Activated CD4-positive, alpha-beta T cell treated with anti-CD3 and anti-CD28 coated beads, Interleukin-2, amount 10 ng/mL, durations not matched to agents 24 days and 14 days (primary cell): ENCODE measurements at regions not wholly inside any gene's neighbourhood (a gene's known extent, or its start where the extent isn't known, plus 50 kb on each side); places are given as distances from the start of the nearest gene placed in this dataset.
A peak's percentile ranks its signal among the peaks of the same experiment; 100 is the strongest.
"Not testable (repeated sequence)": the region's sequence is repeated elsewhere in the genome, so short reads cannot be mapped to it uniquely, and the experiment has no call there.

Experiments used
- DNase-seq: peaks from one replicate; pipeline ENCODE4 v3.0.0; 2022
- H3K27ac Mint-ChIP-seq: one replicate; pipeline ENCODE4 v1.8.0; 2022; ENCODE audit warnings: mild to moderate bottlenecking, mixed read lengths
- H3K27me3 Mint-ChIP-seq: one replicate; pipeline ENCODE4 v1.8.0; 2022; ENCODE audit warnings: mixed read lengths
- H3K36me3 Mint-ChIP-seq: one replicate; pipeline ENCODE4 v1.8.0; 2022; ENCODE audit warnings: low read depth, mild to moderate bottlenecking, mixed read lengths
- H3K4me1 Mint-ChIP-seq: one replicate; pipeline ENCODE4 v1.8.0; 2021; ENCODE audit warnings: mixed read lengths
- H3K4me3 Mint-ChIP-seq: one replicate; pipeline ENCODE4 v1.8.0; 2022; ENCODE audit warnings: mild to moderate bottlenecking, moderate library complexity, mixed read lengths
- H3K9me3 Mint-ChIP-seq: one replicate; pipeline ENCODE4 v1.8.0; 2021; ENCODE audit warnings: mixed read lengths
- intact Hi-C: fragments of 100-400 bp; cut with micrococcal nuclease; formaldehyde crosslinking; loops from one replicate; pipeline ENCODE4 v1.15.1; 2023

- intact Hi-C loops, H3K4me1 Mint-ChIP-seq, H3K27ac Mint-ChIP-seq, DNase-seq, H3K9me3 Mint-ChIP-seq, H3K36me3 Mint-ChIP-seq: not testable (repeated sequence)
- Mint-ChIP-seq H3K27me3 (peaks cover 44% of the 10 kb centered on the region), H3K4me3 (peak overlapping the region; percentile 82)
These were observed 69.9 kb downstream of the C9orf50 start for GRCh38 chr9:129550977-129551376.

GRCh38 chr9:129550199-129550839 is 70.6 kb downstream of the C9orf50 start:
- H3K27ac Mint-ChIP-seq = peak overlapping the region; percentile 8
- peak; percentile 77 for DNase-seq

GRCh38 chr9:129549684-129550083 is 71.2 kb downstream of the C9orf50 start:
- Mint-ChIP-seq H3K4me3 (peak overlapping the region; percentile 61), H3K9me3 (no peaks in the 10 kb centered on the region), H3K27me3 (peaks cover 51% of the 10 kb centered on the region), H3K36me3 (no peaks in the 10 kb centered on the region), H3K27ac (no peak overlapping the region), H3K4me1 (peaks cover 4% of the 10 kb centered on the region)
- DNase-seq = no peak
- intact Hi-C loops = no loop called here

More at GRCh38 chr9:129550199-129550839, 70.6 kb downstream of the C9orf50 start:
- Mint-ChIP-seq H3K36me3 (no peaks in the 10 kb centered on the region), H3K4me1 (peaks cover 4% of the 10 kb centered on the region), H3K9me3 (no peaks in the 10 kb centered on the region), H3K27me3 (peaks cover 45% of the 10 kb centered on the region), H3K4me3 (peak overlapping the region; percentile 82)
- intact Hi-C loops = no loop called here

GRCh38 chr9:129549139-129549538 is 71.8 kb downstream of the C9orf50 start:
- Mint-ChIP-seq H3K9me3 (no peaks in the 10 kb centered on the region), H3K27ac (no peak overlapping the region), H3K27me3 (peaks cover 52% of the 10 kb centered on the region), H3K4me3 (peak overlapping the region; percentile 61), H3K4me1 (peaks cover 4% of the 10 kb centered on the region), H3K36me3 (no peaks in the 10 kb centered on the region)
- DNase-seq = no peak
- intact Hi-C loops = no loop called here

GRCh38 chr9:129548571-129549135 is 72.2 kb downstream of the C9orf50 start:
- intact Hi-C loops = no loop called here
- Mint-ChIP-seq H3K4me1 (peaks cover 4% of the 10 kb centered on the region), H3K27ac (no peak overlapping the region), H3K36me3 (no peaks in the 10 kb centered on the region), H3K9me3 (no peaks in the 10 kb centered on the region), H3K4me3 (no peak overlapping the region), H3K27me3 (peaks cover 54% of the 10 kb centered on the region)
- no peak for DNase-seq

- Mint-ChIP-seq H3K9me3 (no peaks in the 10 kb centered on the region), H3K36me3 (no peaks in the 10 kb centered on the region), H3K27me3 (peaks cover 54% of the 10 kb centered on the region), H3K27ac (no peak overlapping the region), H3K4me3 (no peak overlapping the region), H3K4me1 (peaks cover 4% of the 10 kb centered on the region)
- DNase-seq = no peak
- intact Hi-C loops = no loop called here
These were observed 72.9 kb downstream of the C9orf50 start for GRCh38 chr9:129547869-129548570.

- Mint-ChIP-seq H3K4me3 (no peak overlapping the region), H3K36me3 (no peaks in the 10 kb centered on the region), H3K27ac (no peak overlapping the region), H3K9me3 (no peaks in the 10 kb centered on the region), H3K4me1 (peaks cover 4% of the 10 kb centered on the region), H3K27me3 (peaks cover 53% of the 10 kb centered on the region)
- DNase-seq = no peak
- intact Hi-C loops = no loop called here
These were observed 73.8 kb downstream of the C9orf50 start for GRCh38 chr9:129547063-129547462.

GRCh38 chr9:129545876-129546275 is 75.0 kb downstream of the C9orf50 start:
- intact Hi-C loops, H3K9me3 Mint-ChIP-seq, H3K4me3 Mint-ChIP-seq, H3K4me1 Mint-ChIP-seq, DNase-seq, H3K36me3 Mint-ChIP-seq, H3K27ac Mint-ChIP-seq: not testable (repeated sequence)
- peaks cover 48% of the 10 kb centered on the region for H3K27me3 Mint-ChIP-seq

GRCh38 chr9:129544761-129545160 is 76.1 kb downstream of the C9orf50 start:
- H3K4me1 Mint-ChIP-seq = no peaks in the 10 kb centered on the region
- H3K27ac Mint-ChIP-seq = no peak overlapping the region
- DNase-seq = no peak
- intact Hi-C loops = no loop called here
- H3K36me3 Mint-ChIP-seq = no peaks in the 10 kb centered on the region
- H3K4me3 Mint-ChIP-seq = no peak overlapping the region
- peaks cover 4% of the 10 kb centered on the region for H3K9me3 Mint-ChIP-seq
- H3K27me3 Mint-ChIP-seq = peaks cover 42% of the 10 kb centered on the region

- H3K4me1 Mint-ChIP-seq = no peaks in the 10 kb centered on the region
These were observed 78.2 kb downstream of the C9orf50 start for GRCh38 chr9:129542741-129543140.

GRCh38 chr9:129541270-129541669 is 79.6 kb downstream of the C9orf50 start:
- intact Hi-C loops = no loop called here
- peaks cover 30% of the 10 kb centered on the region for H3K27me3 Mint-ChIP-seq
- no peak overlapping the region for H3K27ac Mint-ChIP-seq
- H3K36me3 Mint-ChIP-seq = no peaks in the 10 kb centered on the region
- H3K9me3 Mint-ChIP-seq = peaks cover 12% of the 10 kb centered on the region
- H3K4me1 Mint-ChIP-seq = no peaks in the 10 kb centered on the region
- no peak for DNase-seq
- no peak overlapping the region for H3K4me3 Mint-ChIP-seq

More at GRCh38 chr9:129542741-129543140, 78.2 kb downstream of the C9orf50 start:
- Mint-ChIP-seq H3K27me3 (peaks cover 36% of the 10 kb centered on the region), H3K9me3 (peaks cover 12% of the 10 kb centered on the region), H3K36me3 (no peaks in the 10 kb centered on the region), H3K4me3 (no peak overlapping the region), H3K27ac (no peak overlapping the region)
- no peak for DNase-seq
- intact Hi-C loops = no loop called here

- no peak for DNase-seq
- Mint-ChIP-seq H3K4me1 (no peaks in the 10 kb centered on the region), H3K27me3 (peaks cover 22% of the 10 kb centered on the region), H3K36me3 (no peaks in the 10 kb centered on the region), H3K27ac (no peak overlapping the region), H3K4me3 (no peak overlapping the region), H3K9me3 (peaks cover 12% of the 10 kb centered on the region)
- intact Hi-C loops = no loop called here
These were observed 81.5 kb downstream of the C9orf50 start for GRCh38 chr9:129539446-129539845.

GRCh38 chr9:129531860-129532402 is 89.0 kb downstream of the C9orf50 start:
- DNase-seq, intact Hi-C loops, H3K36me3 Mint-ChIP-seq, H3K4me1 Mint-ChIP-seq, H3K27ac Mint-ChIP-seq, H3K4me3 Mint-ChIP-seq: not testable (repeated sequence)
- Mint-ChIP-seq H3K27me3 (peaks cover 26% of the 10 kb centered on the region), H3K9me3 (peaks cover 23% of the 10 kb centered on the region)

GRCh38 chr9:129527955-129528354 is 92.9 kb downstream of the C9orf50 start:
- H3K36me3 Mint-ChIP-seq, DNase-seq, intact Hi-C loops, H3K4me3 Mint-ChIP-seq, H3K27ac Mint-ChIP-seq, H3K4me1 Mint-ChIP-seq: not testable (repeated sequence)
- Mint-ChIP-seq H3K27me3 (peaks cover 33% of the 10 kb centered on the region), H3K9me3 (peaks cover 26% of the 10 kb centered on the region)
